HFF-Myc (cell line): ENCODE measurements at regions not wholly inside any gene's neighbourhood (a gene's known extent, or its start where the extent isn't known, plus 50 kb on each side); places are given as distances from the start of the nearest gene placed in this dataset.

ENCODE experiments used
- DNase-seq: peaks from one replicate; pipeline ENCODE4 v3.0.0-alpha.2; 2011; ENCODE audit warnings: low read depth; ENCODE audit errors: extremely low read depth
- H3K4me3 ChIP-seq: replicated peaks from 2 replicates; pipeline ENCODE4 v1.5.1; 2011; ENCODE audit warnings: low read depth, mild to moderate bottlenecking, control low read depth, low read length
- TF ChIP-seq, protein P1 (sequence below): IDR thresholded peaks from 2 replicates; pipeline ENCODE4 v1.5.1; 2012; ENCODE audit warnings: mild to moderate bottlenecking, low read depth, low read length, control low read depth; ENCODE audit errors: missing control alignments

DNA sequence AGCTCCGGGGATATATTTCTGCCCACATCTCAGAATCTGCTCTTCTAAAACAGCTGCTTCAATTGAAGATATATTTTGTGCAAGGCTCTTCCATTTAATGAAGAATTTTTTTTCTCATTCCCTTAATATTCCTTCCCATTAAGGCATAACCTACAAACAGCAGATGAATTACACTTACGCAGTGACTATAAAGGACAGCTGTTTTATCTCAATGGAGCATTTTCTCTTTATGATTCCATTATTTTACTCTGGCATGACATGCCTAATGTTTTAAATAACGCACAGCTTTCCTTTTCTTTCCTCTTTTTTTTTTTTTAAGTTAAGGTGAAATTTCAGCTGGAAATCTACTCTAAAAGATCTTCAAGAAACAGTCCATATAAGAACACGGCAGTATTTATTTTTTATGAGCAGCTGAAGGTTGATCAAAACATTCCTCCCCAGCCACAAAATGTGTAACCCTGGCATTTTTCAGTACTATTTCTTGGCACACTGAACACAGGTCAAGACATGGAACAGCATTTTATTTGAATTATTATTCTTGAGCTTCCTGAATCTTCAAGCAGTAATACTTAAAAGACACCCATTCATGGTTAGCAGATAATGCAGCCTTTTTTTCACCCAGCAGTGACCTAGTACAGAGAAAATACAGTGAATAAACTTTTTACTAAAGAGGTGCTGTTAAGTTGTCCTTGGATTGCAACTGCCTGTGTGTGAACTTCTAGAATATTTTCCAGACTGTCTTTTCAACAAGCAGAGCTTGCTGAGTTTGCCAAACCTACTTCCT, 118.1 kb upstream of the FOXN3 start:
- no peak overlapping the region for H3K4me3 ChIP-seq
- TF ChIP-seq, protein P1, sequence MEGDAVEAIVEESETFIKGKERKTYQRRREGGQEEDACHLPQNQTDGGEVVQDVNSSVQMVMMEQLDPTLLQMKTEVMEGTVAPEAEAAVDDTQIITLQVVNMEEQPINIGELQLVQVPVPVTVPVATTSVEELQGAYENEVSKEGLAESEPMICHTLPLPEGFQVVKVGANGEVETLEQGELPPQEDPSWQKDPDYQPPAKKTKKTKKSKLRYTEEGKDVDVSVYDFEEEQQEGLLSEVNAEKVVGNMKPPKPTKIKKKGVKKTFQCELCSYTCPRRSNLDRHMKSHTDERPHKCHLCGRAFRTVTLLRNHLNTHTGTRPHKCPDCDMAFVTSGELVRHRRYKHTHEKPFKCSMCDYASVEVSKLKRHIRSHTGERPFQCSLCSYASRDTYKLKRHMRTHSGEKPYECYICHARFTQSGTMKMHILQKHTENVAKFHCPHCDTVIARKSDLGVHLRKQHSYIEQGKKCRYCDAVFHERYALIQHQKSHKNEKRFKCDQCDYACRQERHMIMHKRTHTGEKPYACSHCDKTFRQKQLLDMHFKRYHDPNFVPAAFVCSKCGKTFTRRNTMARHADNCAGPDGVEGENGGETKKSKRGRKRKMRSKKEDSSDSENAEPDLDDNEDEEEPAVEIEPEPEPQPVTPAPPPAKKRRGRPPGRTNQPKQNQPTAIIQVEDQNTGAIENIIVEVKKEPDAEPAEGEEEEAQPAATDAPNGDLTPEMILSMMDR: no peak
- DNase-seq: no peak

DNA sequence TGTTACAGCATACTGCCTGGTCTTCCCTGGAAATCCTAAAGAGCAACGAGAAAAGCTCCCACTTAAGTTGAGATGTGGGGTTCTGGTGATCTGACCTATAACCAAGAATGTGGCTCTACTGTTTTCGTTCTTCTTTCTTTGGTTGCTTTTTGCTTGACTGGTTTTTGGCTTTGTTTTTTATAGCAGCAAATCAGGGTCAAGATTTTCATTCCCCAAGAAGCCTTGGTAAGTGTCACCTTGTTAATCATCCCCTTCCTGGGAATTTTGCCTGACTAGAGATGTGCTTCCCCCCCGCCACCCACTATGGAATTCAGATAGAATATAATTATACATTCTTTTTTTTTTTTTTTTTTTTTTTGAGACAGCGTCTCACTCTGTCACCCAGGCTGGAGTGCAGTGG, 116.7 kb upstream of the FOXN3 start:
- TF ChIP-seq, protein P1: no peak
- H3K4me3 ChIP-seq: no peak overlapping the region
- DNase-seq: no peak

DNA sequence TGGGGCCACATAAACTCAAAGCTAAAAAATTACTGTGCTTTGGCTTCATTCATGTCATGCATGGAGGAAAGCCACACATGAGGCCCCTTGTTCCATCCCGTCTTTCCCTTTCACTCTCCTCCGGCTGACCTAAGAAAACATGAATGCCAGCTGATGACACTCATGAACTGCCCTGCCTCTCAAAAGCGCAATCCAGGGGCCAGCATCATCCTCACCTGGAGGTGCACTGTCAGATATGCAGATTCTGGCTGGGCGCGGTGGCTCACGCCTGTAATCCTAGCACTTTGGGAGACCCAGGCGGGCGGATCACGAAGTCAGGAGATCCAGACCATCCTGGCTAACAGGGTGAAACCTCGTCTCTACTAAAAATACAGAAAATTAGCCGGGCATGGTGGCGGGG, 116.1 kb upstream of the FOXN3 start:
- H3K4me3 ChIP-seq: no peak overlapping the region
- DNase-seq: no peak
- TF ChIP-seq, protein P1: no peak

DNA sequence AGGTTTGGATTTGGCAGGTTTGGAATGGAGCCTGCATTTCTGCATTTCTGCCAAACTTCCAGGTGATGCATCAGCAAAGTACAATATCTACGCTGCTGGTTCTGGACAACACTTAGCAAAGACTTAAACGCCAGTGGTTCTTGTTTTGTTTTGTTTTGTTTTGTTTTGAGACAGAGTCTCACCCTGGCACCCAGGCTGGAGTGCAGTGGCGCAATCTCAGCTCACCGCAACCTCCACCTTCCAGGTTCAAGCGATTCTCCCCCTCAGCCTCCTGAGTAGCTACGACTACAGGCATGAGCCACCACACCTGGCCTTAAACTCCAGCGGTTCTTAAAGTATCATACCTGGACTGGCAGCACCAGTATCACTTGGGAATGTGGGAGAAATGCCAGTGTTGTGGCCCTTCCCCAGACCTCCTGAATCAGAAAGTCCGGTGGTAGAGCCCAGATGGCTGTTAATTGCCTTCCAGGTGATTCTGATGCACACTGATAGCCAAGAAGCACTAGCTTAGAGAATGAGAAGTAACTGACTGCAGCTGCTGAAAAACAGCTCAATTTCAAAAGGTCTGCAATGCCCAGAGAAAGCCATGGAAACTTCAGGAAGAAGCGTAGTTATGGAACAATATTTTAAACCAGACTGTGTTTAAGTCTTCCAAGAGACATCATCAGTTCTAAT, 114.8 kb upstream of the FOXN3 start:
- no peak overlapping the region for H3K4me3 ChIP-seq
- TF ChIP-seq, protein P1: no peak
- DNase-seq: no peak

DNA sequence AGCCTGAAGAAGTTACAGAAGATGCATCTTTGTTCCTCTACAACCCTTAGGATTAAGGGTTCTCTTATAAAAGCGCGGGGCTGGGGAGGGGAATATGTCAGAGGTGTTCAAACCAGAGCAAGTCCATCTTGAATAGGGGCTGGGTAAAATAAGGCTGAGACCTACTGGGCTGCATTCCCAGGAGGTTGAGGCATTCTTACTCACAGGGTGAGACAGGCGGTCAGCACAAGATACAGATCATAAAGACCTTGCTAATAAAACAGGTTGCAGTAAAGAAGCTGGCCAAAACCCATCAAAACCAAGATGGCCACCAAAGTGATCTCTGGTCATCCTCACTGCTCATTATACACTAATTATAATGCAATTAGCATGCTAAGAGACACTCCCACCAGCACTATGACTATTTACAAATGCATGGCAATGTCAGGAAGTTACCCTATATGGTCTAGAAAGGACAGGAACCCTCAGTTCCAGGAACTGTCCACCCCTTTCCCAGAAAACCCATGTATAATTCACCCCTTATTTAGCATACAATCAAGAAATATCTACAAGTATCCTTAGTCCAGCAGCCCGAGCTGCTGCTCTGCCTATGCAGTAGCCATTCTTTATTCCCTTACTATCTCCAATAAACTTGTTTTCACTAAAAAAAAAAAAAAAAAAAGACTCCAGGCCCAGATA, 108.1 kb upstream of the FOXN3 start:
- no peak for DNase-seq
- H3K4me3 ChIP-seq: no peak overlapping the region
- TF ChIP-seq, protein P1: no peak

DNA sequence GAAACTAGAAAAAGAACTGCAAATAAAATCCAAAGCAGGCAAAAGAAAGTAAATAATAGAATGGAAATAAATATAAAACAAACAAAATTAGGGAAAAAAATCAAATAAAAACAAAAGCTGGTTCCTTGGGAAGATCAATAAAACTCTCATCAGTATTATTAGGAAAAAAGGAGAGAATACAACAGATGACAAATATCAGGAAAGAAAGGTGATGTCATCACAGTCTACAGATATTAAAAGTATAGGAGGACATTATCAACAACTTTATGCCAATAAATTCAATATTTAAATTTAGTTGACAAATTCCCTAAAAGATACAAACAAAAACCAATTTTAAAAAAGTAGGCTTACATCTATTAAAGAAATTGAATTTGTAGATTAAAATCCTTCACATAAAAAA, 107.4 kb upstream of the FOXN3 start:
- TF ChIP-seq, protein P1: no peak
- no peak overlapping the region for H3K4me3 ChIP-seq
- DNase-seq: no peak
